DMS53 (cell line): ENCODE measurements at regions not wholly inside any gene's neighbourhood (a gene's known extent, or its start where the extent isn't known, plus 50 kb on each side); places are given as distances from the start of the nearest gene placed in this dataset.

Source experiments
- DNase-seq: peaks from one replicate; lab custom pipeline; 2025; lab: John Stamatoyannopoulos, UW

- DNase-seq, result no peak
Measured at GRCh38 chr6:22068561-22069305, 228.1 kb downstream of the PRL start.

- no peak for DNase-seq
Measured at GRCh38 chr6:22069306-22069800, 227.5 kb downstream of the PRL start.

GRCh38 chr6:22071270-22072041, 225.4 kb downstream of the PRL start:
- no peak for DNase-seq

- DNase-seq, result no peak
Measured at GRCh38 chr6:22072949-22073348, 223.9 kb downstream of the PRL start.

- DNase-seq, result no peak
Measured at GRCh38 chr6:22073516-22074198, 223.2 kb downstream of the PRL start.

GRCh38 chr6:22078288-22078687, 218.5 kb downstream of the PRL start:
- DNase-seq, result no peak

GRCh38 chr6:22078802-22079545, 217.9 kb downstream of the PRL start:
- DNase-seq, result no peak

GRCh38 chr6:22079783-22080182, 217.1 kb downstream of the PRL start:
- DNase-seq, result no peak

- DNase-seq, result no peak
Measured at GRCh38 chr6:22081709-22082108, 215.1 kb downstream of the PRL start.

- DNase-seq, result no peak
Measured at GRCh38 chr6:22082218-22082617, 214.6 kb downstream of the PRL start.

- DNase-seq, result no peak
Measured at GRCh38 chr6:22083119-22083518, 213.7 kb downstream of the PRL start.

GRCh38 chr6:22087960-22088706, 208.7 kb downstream of the PRL start:
- no peak for DNase-seq

GRCh38 chr6:22091424-22091948, 205.3 kb downstream of the PRL start:
- DNase-seq, result no peak

GRCh38 chr6:22095836-22096235, 201.0 kb downstream of the PRL start:
- DNase-seq, result no peak

GRCh38 chr6:22098601-22099031, 198.2 kb downstream of the PRL start:
- peak; percentile 49 for DNase-seq

GRCh38 chr6:22099231-22099630, 197.6 kb downstream of the PRL start:
- DNase-seq, result no peak

- DNase-seq, result peak; percentile 4
Measured at GRCh38 chr6:22099923-22100322, 196.9 kb downstream of the PRL start.

- no peak for DNase-seq
Measured at GRCh38 chr6:22101163-22101562, 195.7 kb downstream of the PRL start.

- DNase-seq, result no peak
Measured at GRCh38 chr6:22102671-22103070, 194.2 kb downstream of the PRL start.

GRCh38 chr6:22106451-22106850, 190.4 kb downstream of the PRL start:
- no peak for DNase-seq

GRCh38 chr6:22106961-22107360, 189.9 kb downstream of the PRL start:
- no peak for DNase-seq
